Brain microvascular endothelial cell (primary cell): ENCODE measurements at regions not wholly inside any gene's neighbourhood (a gene's known extent, or its start where the extent isn't known, plus 50 kb on each side); places are given as distances from the start of the nearest gene placed in this dataset.

Source experiments
- DNase-seq: peaks from one replicate; pipeline ENCODE4 v3.0.0-alpha.2; 2020
- H3K27ac ChIP-seq: fragments of 250-450 bp; sonication (Bioruptor Pico); 2 replicates; pipeline ENCODE4 v1.5.1; 2020; ENCODE audit warnings: mild to moderate bottlenecking, moderate library complexity
- H3K27me3 ChIP-seq: fragments of 250-450 bp; sonication (Bioruptor Pico); replicated peaks from 2 replicates; pipeline ENCODE4 v1.5.1; 2020; ENCODE audit warnings: mild to moderate bottlenecking
- H3K36me3 ChIP-seq: fragments of 250-450 bp; sonication (Bioruptor Pico); replicated peaks from 2 replicates; pipeline ENCODE4 v1.5.1; 2020; ENCODE audit warnings: mild to moderate bottlenecking
- H3K4me3 ChIP-seq: 2 replicates; pipeline ENCODE4 v1.5.1; 2011; ENCODE audit warnings: low read depth, mild to moderate bottlenecking, control low read depth, low read length, moderate library complexity
- CTCF ChIP-seq: IDR thresholded peaks from 2 replicates; pipeline ENCODE4 v1.5.1; 2011; ENCODE audit warnings: low read depth, mild to moderate bottlenecking, moderate library complexity, low read length, control low read depth, inconsistent platforms; ENCODE audit errors: missing control alignments
- in situ Hi-C: cut with HindIII; loops from 2 replicates; pipeline ENCODE4 v1.10.0; 2017; ENCODE audit warnings: low sequenced_read_pairs, low pct_ligation_motif_present

DNA sequence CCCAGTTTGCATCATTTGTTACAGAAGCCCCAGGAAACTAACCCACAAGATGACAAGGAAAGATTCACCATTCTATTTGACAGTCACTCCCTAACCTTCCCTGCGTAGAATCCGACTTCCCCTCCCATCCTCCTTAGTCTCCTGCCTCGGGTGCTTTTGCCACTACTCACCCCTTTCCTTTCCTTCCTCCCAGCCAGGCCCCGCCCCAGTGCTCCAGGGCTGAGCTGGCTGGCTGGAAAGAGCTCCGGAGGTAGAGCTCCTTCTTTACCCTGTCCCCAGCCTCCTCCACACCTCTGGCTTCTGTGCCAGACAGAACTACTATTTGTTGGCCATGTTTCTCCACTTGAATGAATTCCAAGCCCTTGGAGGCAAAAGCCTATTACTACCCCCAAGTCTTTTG is 317.6 kb upstream of the NCKAP5 start:
- in situ Hi-C loops = no loop called here
- TF ChIP-seq CTCF = no peak
- Histone ChIP-seq H3K4me3 (no peak overlapping the region), H3K27ac (no peak overlapping the region), H3K27me3 (no peaks in the 10 kb centered on the region), H3K36me3 (no peaks in the 10 kb centered on the region)
- no peak for DNase-seq

- Histone ChIP-seq H3K36me3 (no peaks in the 10 kb centered on the region), H3K4me3 (no peak overlapping the region), H3K27ac (no peak overlapping the region), H3K27me3 (no peaks in the 10 kb centered on the region)
- TF ChIP-seq CTCF = peak; percentile 78
- DNase-seq = peak; percentile 72
- in situ Hi-C loops = no loop called here
These were observed 318.7 kb upstream of the NCKAP5 start for GRCh38 chr2:133886735-133887675.

DNA sequence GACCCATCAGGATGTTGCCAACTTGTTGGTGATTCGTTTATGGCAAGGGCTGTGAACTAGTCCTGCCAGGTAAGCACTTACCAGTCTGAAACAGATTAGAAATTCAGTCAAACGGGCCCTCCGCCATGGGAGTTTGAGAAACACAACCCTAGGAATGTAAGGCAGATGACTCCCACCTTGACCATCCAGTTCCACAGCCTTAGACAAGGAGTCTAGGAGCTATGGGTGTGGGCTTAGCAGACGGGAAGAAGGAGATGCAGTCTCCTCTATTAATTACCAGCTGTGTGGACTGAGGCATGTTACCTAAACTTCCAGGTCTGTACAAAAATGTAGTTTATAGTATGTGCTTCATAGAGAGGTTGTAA is 319.4 kb upstream of the NCKAP5 start:
- no peak for TF ChIP-seq CTCF
- Histone ChIP-seq H3K27ac (no peak overlapping the region), H3K36me3 (no peaks in the 10 kb centered on the region), H3K27me3 (no peaks in the 10 kb centered on the region), H3K4me3 (no peak overlapping the region)
- DNase-seq = no peak
- in situ Hi-C loops = no loop called here

DNA sequence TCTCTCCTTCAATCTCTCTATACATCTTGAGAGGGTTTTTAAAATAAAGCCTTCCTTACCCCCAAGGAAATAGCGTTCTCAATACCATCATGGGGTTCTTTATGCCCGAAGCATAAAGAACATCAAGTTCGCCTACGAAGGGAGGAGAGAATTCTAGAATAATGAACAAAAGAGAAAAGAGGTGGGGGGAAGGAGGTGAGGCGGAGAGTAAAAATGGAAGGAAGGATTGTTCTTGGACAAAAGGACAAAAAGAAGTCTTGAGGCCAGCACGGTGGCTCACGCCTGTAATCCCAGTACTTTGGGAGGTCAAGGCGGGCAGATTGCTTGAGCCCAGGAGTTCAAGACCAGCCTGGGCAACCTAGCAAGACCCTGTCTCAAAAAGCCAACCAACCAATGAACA is 319.8 kb upstream of the NCKAP5 start:
- H3K27me3 ChIP-seq = no peaks in the 10 kb centered on the region
- no peak for TF ChIP-seq CTCF

DNA sequence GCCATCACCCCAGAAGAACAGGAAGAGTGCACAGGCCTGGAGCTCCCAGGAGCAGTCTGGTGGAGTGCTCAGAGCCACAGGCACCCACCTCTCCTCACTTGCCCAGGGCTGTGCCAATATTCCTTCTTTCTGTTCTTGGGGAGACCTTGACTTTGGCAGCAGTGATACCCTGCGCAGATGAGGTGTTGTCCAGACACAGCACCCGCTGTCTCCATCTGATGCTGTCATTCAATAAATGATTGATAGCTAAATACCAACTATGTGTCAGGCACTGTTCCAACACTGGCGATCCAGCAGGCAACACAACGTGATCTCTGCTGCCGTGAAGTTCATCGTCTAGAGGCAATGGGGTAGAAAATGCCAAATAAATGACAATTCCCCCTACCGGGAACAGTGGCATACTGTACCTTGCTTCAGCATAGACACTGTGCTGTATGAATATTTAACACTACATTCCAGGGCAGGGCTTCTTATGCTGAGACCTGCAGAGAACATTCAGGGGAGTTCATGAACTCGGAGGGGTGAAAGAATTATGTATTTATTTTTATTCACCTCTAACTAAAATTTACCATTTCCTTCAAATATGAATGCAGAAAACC is 320.5 kb upstream of the NCKAP5 start:
- no peak for DNase-seq
- TF ChIP-seq CTCF = no peak
- no peak overlapping the region for H3K27ac ChIP-seq
- H3K27me3 ChIP-seq = no peaks in the 10 kb centered on the region
- H3K36me3 ChIP-seq = no peaks in the 10 kb centered on the region
- H3K4me3 ChIP-seq = no peak overlapping the region
- in situ Hi-C loops = no loop called here

More for the DNA sequence above, 319.8 kb upstream of the NCKAP5 start:
- in situ Hi-C loops = no loop called here
- Histone ChIP-seq H3K36me3 (no peaks in the 10 kb centered on the region), H3K27ac (no peak overlapping the region), H3K4me3 (no peak overlapping the region)
- no peak for DNase-seq
